Osteocyte (in vitro differentiated cells): ENCODE measurements at regions not wholly inside any gene's neighbourhood (a gene's known extent, or its start where the extent isn't known, plus 50 kb on each side); places are given as distances from the start of the nearest gene placed in this dataset.

ENCODE experiments used
- DNase-seq: peaks from one replicate; pipeline ENCODE4 v3.0.0; 2021; ENCODE audit warnings: mixed read lengths; ENCODE audit not compliant: unreplicated experiment; ENCODE audit errors: extremely low spot score
- H3K27ac Mint-ChIP-seq: one replicate; pipeline ENCODE4 v1.8.0; 2021; ENCODE audit warnings: mild to moderate bottlenecking, mixed read lengths; ENCODE audit not compliant: unreplicated experiment
- H3K27me3 Mint-ChIP-seq: one replicate; pipeline ENCODE4 v1.8.0; 2021; ENCODE audit warnings: mixed read lengths; ENCODE audit not compliant: unreplicated experiment
- H3K36me3 Mint-ChIP-seq: one replicate; pipeline ENCODE4 v1.8.0; 2021; ENCODE audit warnings: mixed read lengths; ENCODE audit not compliant: unreplicated experiment
- H3K4me1 Mint-ChIP-seq: one replicate; pipeline ENCODE4 v1.8.0; 2021; ENCODE audit warnings: mixed read lengths; ENCODE audit not compliant: unreplicated experiment
- H3K4me3 Mint-ChIP-seq: one replicate; pipeline ENCODE4 v1.8.0; 2021; ENCODE audit warnings: mild to moderate bottlenecking, moderate library complexity, mixed read lengths; ENCODE audit not compliant: unreplicated experiment
- H3K9me3 Mint-ChIP-seq: one replicate; pipeline ENCODE4 v1.8.0; 2021; ENCODE audit warnings: mixed read lengths; ENCODE audit not compliant: unreplicated experiment
- TF ChIP-seq, protein P1 (sequence below): fragments of 200-600 bp; sonication (generic); IDR thresholded peaks from 2 replicates; pipeline ENCODE4 v1.5.0; 2021; ENCODE audit warnings: antibody characterized with exemption, mild to moderate bottlenecking, moderate library complexity

DNA sequence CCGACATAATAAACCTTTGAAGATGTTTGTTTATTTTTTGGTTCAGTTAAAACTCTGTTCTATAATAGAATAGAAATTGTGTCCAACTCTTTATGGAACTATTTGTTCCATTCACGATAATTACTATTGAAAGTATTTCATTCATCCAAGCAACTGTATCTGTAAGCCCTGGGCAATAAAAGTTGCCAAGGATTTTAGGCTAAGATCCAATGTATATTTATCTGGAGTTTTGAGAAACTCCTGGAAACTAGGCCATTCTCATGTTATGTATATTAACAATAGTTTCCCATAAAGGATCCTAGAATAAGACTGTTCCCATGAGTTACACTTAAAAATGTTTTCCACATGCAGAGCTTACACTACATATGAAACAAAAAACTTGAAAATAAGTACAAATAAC is 261.6 kb downstream of the SLITRK6 start:
- no peak for DNase-seq
- H3K9me3 Mint-ChIP-seq = peaks cover 5% of the 10 kb centered on the region
- H3K4me1 Mint-ChIP-seq = peaks cover 20% of the 10 kb centered on the region
- no peak overlapping the region for H3K4me3 Mint-ChIP-seq
- peak overlapping the region; percentile 61 for H3K27ac Mint-ChIP-seq
- H3K27me3 Mint-ChIP-seq = no peaks in the 10 kb centered on the region
- TF ChIP-seq, protein P1, sequence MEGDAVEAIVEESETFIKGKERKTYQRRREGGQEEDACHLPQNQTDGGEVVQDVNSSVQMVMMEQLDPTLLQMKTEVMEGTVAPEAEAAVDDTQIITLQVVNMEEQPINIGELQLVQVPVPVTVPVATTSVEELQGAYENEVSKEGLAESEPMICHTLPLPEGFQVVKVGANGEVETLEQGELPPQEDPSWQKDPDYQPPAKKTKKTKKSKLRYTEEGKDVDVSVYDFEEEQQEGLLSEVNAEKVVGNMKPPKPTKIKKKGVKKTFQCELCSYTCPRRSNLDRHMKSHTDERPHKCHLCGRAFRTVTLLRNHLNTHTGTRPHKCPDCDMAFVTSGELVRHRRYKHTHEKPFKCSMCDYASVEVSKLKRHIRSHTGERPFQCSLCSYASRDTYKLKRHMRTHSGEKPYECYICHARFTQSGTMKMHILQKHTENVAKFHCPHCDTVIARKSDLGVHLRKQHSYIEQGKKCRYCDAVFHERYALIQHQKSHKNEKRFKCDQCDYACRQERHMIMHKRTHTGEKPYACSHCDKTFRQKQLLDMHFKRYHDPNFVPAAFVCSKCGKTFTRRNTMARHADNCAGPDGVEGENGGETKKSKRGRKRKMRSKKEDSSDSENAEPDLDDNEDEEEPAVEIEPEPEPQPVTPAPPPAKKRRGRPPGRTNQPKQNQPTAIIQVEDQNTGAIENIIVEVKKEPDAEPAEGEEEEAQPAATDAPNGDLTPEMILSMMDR = no peak
- no peaks in the 10 kb centered on the region for H3K36me3 Mint-ChIP-seq

DNA sequence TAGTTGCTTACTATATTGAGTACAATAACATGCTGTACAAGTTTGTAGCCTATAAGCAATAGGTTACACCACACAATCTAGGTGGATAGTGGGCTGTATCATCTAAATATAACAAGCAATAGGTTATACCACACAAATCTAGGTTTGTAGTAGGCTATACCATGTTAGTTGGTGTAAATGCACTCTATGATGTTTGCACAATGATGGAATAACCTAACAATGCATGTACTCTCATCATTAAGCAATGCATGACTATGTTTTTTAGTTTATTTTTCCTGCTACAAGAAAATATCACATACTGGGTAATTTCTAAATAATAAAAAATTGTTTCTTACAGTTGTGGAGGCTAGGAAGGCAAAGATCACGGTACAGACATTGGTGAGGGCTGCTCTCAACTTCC is 262.5 kb downstream of the SLITRK6 start:
- H3K9me3 Mint-ChIP-seq = peaks cover 5% of the 10 kb centered on the region
- H3K36me3 Mint-ChIP-seq = no peaks in the 10 kb centered on the region
- no peaks in the 10 kb centered on the region for H3K27me3 Mint-ChIP-seq
- H3K4me3 Mint-ChIP-seq = no peak overlapping the region
- H3K4me1 Mint-ChIP-seq = peaks cover 20% of the 10 kb centered on the region
- H3K27ac Mint-ChIP-seq = peak overlapping the region; percentile 61
- no peak for DNase-seq
- TF ChIP-seq, protein P1 = no peak

DNA sequence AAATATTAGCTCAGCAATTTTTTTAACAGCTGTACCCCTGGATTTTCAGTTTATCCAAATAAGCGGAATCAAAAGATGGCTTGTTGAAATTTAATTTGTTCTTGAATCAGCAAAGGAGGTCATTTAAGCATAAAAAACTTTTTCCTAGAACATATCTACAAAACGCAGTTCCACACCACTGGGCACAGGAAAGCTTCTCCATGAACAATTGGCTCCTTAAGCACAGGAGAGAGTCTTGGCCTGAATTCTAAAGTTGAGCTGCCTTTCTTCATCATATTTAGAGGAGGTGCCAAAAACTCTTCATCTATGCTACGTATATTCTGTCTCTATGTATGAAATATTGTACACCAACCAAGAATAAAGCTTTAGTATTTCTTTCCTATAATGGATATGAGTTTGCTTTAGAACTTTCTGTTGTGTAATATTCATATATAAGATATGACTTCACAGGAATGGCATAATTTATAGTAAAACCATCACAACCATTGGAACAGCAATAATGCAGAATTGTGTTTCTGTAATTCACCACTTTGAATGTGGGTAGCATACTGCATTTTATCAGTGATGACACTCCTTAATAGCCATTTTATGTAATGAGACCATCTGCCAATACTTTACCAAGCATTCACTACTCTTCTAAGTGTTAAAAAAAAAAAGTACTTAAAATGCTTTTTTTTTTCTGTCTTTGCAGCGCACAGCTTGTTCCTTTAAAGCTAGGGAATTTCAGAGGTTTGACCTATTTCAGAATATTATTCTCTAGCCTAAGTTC is 263.7 kb downstream of the SLITRK6 start:
- H3K9me3 Mint-ChIP-seq = peaks cover 5% of the 10 kb centered on the region
- H3K36me3 Mint-ChIP-seq = no peaks in the 10 kb centered on the region
- no peak overlapping the region for H3K4me3 Mint-ChIP-seq
- no peak for DNase-seq
- TF ChIP-seq, protein P1 = no peak
- H3K27ac Mint-ChIP-seq = no peak overlapping the region
- H3K27me3 Mint-ChIP-seq = no peaks in the 10 kb centered on the region
- H3K4me1 Mint-ChIP-seq = peaks cover 20% of the 10 kb centered on the region

DNA sequence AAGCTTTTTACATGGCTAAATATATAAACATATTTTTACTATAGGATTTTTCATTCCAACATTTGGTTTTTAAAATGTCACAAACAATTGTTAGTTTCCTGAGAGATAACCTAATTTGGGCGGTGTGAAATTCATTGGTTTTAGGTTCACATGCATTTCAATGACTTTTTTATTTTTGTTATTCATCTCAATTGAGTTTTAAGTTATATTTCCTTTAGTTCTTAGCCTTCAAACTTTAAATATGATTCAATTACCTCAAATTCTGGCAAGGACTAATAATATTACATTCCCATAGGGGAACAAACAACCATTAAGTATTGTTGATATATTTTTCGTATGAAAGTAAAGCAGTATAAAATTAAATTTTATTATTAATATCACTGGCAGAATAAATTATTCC is 265.3 kb downstream of the SLITRK6 start:
- H3K4me3 Mint-ChIP-seq = no peak overlapping the region
- no peaks in the 10 kb centered on the region for H3K27me3 Mint-ChIP-seq
- TF ChIP-seq, protein P1 = no peak
- peaks cover 5% of the 10 kb centered on the region for H3K9me3 Mint-ChIP-seq
- H3K27ac Mint-ChIP-seq = no peak overlapping the region
- H3K4me1 Mint-ChIP-seq = peaks cover 25% of the 10 kb centered on the region
- DNase-seq = no peak
- no peaks in the 10 kb centered on the region for H3K36me3 Mint-ChIP-seq

DNA sequence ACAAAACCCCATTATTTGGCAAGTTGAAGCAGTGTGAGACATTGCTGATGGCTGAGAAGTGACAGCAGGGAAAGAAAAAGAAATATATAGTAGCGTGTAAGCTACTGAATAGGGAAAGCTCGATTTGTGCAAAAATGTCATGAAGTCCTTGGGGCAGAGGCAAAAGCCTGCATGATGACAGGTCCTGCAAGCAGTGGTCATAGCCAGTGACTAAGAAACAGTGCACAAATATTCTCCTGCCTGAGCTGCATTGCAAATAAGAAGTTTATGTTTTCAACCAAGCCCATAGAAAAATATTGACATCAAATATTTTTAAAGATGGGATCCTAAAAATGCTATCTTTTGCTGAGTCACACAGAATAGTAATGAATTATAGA is 270.0 kb downstream of the SLITRK6 start:
- H3K36me3 Mint-ChIP-seq = no peaks in the 10 kb centered on the region
- no peak for DNase-seq
- peaks cover 27% of the 10 kb centered on the region for H3K4me1 Mint-ChIP-seq
- no peak overlapping the region for H3K4me3 Mint-ChIP-seq
- peak overlapping the region; percentile 29 for H3K27ac Mint-ChIP-seq
- TF ChIP-seq, protein P1 = no peak
- no peaks in the 10 kb centered on the region for H3K9me3 Mint-ChIP-seq
- no peaks in the 10 kb centered on the region for H3K27me3 Mint-ChIP-seq
